Kidney tubule cell (primary cell): ENCODE measurements at regions not wholly inside any gene's neighbourhood (a gene's known extent, or its start where the extent isn't known, plus 50 kb on each side); places are given as distances from the start of the nearest gene placed in this dataset.

Experiments
- DNase-seq: peaks from one replicate; pipeline ENCODE4 v3.0.0-alpha.2; 2018; ENCODE audit warnings: low spot score

DNA sequence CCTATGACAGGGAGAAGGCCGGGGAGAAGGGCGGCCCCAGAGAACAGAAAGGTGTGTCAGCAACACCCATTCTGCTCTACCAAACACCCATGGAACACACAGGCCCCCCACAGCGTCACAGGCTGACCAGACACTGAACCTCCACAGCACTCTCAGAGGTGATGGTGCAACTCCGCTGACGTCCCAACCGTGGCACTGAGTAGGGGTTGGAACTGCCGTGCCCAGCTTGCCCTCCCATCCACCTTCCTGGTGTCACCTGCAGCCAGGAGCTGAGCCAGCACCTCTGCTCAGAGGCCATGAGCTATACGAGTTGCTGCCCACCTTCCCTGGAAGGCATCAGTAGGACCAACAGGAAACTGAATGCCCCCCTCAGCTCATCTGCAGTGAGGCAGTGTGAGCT is 412.9 kb upstream of the SALL3 start:
- no peak for DNase-seq

DNA sequence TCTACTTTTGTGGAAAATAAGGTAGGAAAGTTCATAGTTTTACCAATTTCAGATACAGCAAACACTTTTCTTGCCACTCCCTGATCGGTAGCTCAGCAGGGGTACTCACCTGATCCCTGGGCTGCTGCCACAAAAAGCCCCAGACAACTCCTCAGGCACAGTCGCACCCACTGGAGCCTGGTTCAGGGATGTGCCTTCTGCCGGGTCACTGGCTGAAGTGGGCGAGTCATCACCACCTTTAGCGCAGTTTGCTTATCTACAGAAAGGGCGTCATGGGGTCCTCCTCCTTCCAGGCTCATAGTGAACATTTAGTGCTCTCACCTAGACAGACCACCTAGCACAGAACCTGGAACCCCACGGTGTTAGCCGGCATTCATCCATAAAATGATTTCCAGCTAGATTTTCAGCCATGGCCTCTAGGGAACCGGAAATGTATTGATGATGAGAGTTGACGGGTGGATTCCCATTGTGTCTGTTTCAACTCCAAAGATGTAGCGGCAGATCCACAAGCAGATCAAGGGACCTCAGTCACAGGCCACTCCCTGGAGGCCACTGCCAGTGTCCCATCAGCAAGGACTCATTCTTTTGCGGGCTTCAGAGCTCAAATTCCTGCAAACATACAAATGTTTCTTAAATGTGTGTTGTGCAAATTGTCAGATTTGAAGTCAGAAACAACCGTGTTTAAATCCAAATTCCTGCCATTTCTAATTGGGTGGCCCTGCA is 408.4 kb upstream of the SALL3 start:
- no peak for DNase-seq

DNA sequence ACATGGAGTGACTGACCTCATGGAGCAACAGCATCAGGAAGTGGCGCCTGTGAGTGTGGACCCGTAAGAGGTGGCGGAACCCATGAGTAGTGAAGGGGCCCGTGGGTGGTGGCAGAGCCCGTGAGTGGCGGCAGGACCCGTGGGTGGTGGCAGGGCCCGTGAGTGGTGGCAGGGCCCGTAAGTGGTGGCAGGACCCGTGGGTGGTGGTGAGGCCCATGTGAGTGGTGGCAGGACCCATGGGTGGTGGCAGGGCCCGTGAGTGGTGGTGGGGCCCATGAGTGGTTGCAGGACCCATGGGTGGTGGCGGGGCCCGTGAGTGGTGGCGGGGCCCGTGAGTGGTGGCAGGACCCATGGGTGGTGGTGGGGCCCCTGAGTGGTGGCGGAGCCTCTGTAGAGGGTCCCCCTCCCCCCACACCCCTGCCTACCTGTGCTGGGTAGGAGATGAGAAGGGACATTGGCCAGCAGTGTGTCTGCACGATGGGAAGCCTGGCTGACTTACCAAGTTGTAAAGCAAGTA is 407.7 kb upstream of the SALL3 start:
- no peak for DNase-seq

DNA sequence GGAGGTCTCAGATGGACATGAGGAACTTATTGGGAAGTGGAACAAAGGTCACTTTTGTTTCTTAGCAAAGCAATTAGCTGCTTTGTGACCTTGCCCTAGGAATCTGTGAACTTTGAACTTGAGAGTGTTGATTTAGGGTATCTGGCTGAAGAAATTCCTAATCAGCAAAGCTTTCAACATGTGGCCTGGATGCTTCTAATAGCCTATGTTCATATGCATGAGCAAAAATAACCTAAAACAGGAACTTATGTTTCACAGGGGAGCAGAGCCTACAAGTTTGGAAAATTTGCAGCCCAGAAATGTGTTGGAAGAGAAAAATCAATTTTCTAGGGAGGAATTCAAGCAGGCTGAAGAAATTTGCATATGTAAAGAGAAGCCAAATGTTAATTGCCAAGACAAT is 405.8 kb upstream of the SALL3 start:
- no peak for DNase-seq

DNA sequence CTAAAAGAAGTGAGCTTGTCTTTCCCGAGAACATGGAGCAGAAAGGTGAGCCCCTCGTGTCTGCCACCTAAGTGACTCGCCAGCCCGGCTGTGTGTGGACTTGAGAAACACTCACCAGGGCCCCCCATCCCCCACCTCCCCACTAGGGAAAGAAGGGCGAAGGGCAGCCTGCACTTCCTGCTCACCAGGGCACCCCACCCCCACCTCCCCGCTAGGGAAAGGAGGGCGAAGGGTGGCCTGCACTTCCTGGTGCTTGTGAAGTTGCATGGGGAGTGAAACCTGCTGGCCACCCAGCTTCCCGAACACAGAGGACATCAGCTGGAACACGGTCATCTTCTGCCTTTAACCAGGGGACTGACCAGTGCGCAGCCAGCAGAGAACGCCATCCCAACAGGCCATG is 402.7 kb upstream of the SALL3 start:
- DNase-seq, result no peak

DNA sequence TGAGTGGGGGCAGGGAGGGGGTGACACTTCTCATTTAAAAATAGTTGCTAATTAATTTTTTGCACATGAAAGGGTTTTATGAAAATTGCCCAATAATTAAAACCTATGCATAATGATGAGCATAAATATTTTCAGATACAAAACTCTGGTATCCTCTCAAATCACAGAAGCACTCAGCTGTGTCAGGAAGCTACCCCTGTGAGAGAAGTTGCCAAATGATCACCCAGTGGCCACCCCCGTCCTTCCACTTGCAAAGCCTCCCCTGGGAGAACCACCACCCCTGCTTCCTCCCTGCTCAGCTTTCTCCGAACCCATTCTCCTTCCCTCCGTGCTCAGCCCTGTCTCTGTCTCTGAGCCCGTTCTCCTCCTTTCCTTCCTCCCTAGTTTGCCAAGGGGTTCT is 400.2 kb upstream of the SALL3 start:
- no peak for DNase-seq

DNA sequence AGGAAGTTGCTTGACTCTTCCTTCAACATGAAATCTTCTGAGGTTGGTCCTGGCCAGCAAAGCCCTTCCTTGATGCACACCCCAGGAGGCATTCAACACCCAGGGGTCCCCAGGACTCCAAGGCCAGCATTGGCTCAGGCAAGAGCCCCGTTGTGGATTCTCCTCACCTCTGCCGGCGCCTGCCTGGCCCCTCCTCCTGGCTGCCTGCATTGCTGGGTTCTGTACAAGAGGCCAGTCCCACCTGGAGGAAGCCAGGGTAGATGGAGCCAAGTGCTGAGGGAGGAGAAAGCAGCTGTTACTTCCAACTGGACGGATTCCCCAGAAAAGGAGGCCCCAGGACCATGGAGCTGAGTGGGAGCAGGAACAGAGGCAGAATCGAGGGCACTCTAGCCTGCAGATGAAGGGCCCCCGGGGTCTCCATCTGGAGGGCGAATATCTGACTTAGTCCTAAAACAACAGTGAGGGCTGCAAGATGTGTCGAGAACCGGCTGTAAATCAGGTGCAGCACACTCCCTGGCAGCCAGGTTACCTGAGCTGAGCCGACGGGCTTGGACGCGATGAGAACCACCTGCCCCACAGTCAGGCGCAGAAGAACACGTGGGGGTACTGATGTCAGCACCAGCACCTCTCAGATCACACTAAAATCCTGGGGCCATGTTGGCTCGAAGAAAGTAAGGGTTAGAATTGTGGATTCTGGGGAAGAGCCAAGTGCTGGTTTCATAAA is 399.6 kb upstream of the SALL3 start:
- DNase-seq, result no peak

DNA sequence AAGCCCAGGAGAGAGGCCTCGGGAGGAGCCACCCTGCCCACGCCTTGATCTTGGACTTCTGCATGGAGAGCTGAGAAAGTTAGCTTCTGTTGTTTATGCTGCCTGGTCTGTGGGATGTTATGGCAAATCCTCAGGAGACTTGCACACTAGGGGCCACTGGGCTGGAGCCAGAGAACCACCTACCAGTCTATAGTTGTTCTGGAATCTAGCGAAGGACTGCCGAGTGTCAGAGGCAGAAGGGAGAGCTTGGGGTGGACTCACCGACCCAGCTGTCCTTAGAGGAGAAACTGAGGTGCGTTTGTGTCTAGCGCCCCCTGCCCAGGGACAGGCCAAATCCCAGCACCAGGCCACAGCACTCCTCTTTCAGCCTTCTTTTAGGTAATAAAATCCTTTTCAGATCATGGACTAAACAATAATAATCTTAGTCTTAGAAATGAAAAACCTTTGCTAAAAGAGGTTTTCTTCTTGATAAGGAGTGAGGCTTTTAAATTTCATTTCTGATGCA is 398.7 kb upstream of the SALL3 start:
- no peak for DNase-seq

DNA sequence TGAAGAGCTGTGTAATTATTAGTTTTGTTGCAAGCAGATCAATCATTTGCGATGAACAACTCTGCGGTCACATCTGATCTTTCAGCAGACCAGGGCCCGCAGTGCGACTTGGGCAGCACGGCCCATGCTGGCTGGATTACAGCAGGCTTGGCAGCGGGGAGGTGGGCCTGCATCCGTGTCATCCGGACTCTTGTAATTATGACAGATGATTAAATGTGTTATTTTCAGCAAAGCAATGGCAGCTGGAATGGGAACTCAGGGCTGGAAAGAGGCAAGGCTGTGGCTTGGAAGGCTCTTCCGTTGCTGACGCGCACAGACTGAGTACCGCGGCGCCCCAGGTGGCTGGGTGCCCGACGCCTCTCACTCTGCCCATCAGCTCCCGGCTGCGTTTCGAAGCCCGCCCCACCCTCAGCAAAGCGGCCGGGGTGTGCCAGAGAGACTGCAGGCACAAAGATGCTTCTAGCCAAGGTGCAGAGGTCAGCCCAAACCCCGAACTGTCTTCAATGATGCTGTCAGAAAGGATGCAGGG is 397.4 kb upstream of the SALL3 start:
- no peak for DNase-seq

DNA sequence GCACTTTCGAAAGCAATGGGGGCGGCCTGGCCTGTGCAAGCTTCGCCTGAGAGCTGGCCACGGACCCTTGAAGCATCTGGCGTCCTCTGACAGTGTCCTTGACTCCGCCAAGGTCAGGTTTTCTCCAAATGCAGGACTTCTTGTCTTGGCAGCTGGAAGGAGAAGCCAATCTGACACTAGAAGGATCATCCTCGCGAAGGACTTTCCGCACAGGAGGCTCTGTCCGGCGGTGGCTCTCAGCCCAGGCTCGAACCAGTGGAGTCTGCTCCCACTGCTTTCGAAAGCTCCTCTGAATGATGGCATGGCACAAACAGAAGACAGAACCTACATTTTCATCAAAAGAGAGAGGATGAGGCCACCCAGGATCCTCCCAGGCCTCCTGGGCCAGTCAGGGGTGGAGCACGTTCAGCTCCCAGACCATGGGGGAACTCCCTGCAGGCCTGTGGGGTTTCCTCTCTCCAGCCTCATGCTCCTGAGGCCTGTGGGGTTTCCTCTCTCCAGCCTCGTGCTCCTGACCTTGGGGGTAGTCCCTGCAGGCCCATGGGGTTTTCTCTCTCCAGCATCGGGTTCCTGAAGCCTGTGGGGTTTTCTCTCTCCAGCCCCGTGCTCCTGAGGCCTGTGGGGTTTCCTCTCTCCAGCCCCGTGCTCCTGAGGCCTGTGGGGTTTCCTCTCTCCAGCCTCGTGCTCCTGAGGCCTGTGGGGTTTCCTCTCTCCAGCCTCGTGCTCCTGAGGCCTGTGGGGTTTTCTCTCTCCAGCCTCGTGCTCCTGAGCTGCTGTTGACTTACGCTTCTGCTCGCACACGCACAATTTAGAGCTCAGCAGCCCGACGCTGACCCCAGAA is 396.5 kb upstream of the SALL3 start:
- no peak for DNase-seq

DNA sequence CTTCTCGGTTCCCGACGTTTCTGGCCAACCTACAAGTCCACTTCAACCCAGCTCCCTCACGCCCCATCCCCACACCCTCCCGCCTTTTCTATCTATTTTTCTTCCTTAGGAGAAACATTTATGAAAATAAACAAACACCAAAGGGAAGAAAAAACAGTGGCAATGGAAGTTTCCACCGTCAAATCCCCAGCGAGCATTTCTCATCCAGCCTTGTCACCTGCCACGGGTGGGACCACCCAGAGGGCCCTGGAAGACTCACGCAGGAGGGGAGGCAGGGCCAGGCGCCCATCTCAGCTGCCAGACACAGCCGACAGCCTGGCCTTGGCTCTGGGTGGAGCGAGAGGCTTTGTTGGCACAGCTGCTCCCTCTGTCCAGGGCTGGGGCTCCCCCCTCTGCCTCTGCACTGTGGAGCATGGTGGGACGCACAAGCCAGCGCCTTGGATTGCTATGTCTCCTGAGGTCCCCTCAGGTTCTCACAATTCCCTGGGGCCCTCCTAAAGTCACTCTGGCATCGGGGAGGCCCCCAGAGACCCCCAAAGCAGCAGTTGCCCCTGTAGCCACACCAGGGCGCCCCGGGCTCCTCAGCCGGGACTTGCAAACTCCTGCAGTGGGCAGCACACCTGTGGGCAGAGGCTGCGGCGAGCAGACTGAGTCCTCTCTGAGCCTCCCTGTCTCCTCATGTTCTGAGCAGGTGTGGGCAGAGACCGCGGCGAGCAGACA is 395.7 kb upstream of the SALL3 start:
- no peak for DNase-seq

DNA sequence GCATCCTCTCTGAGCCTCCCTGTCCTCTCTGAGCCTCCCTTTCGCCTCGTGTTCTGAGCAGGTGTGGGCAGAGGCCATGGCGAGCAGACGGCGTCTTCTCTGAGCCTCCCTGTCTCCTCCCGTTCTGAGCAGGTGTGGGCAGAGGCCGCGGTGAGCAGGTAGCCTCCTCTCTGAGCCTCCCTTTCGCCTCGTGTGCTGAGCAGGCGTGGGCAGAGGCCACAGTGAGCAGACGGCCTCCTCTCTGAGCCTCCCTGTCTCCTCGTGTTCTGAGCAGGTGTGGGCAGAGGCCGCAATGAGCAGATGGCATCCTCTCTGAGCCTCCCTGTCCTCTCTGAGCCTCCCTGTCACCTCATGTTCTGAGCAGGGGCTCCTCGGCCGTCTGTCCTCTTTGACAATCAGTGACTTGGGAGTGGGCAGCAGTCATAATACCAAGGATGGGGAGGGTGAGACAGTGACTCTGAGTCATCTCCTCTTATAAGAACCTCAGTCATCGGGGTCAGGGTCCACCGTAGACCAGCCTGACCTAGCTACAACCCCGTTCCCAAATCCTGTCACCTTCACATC is 395.1 kb upstream of the SALL3 start:
- DNase-seq, result no peak

DNA sequence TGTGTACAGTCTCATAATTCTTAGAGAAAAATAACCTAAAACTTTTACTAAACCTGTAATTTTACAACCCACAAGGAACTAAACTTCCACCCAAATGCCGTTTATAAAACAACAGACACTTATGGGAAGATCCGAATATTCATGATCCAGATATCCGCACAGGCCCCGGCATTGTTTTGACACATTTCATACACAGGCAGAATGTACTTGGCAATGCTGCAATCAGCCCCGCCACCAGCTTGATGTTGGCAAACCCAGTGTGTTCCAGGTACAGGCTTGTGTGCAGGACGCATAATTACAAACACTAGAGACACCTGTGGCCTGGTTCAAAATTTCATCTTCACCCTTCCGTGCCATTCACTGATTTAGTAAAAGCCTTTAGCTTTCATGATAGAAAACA is 393.0 kb upstream of the SALL3 start:
- DNase-seq, result no peak

DNA sequence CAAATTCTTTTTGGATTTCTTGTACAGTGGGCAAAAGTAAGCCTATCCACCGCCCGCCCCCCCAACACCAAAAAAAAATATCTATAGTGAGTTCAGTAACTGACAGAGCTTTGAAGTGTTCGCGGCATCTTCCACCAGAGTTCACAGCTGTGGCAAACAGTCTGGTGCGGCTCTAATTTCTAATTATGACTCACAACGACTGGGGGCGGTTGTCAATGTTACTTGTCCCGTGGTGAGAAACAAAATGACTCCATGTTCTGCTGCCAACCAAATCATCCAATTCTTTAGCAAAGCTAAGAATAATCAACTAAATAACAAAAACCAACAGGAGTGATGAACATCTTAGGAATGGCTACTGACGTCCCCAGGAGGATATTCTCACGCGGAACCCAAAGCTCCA is 392.5 kb upstream of the SALL3 start:
- no peak for DNase-seq

DNA sequence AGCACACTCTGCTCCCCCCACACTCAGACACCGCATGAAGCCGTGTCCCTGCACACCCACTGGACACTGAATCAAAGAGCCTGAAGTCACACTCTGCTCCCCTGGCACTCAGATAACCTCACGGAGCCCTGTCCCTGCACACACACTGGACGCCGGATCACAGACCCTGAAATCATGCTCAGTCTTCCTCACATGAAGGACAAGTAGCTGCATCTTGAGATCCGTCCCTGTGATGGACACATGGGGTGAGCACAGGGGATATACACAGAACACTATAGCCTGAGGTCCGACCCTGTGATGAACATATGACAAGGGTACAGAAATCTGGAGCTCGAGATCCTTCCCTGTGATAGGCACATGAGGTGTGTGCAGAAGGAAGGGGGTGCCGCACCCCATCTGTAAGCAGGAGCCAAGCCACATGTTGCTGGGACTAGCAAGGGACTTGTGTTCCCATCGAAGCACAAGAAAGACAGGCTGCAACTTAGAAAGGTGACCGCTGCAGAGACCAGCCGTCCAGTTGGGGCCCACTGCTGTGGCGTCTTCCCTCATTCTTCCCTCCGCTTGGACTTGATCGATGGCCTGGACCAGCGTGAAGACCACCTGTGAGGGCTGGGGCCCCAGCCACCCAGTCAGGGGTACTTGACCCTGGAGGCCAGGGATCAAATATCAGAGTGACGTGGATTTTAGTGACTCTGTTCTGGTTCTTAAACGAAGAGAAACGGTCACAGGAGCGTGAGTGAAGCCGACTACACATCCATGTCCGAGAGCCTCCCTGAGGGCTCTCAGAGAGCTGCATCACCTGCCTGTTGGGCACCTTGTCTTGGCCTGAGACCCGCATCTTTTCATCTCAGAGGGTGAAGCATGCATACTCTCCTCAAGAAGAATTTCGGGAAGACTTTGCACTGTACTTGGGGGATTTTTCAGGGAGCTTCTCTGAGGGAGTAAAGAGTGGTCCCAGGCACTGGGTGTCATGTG is 391.7 kb upstream of the SALL3 start:
- no peak for DNase-seq

DNA sequence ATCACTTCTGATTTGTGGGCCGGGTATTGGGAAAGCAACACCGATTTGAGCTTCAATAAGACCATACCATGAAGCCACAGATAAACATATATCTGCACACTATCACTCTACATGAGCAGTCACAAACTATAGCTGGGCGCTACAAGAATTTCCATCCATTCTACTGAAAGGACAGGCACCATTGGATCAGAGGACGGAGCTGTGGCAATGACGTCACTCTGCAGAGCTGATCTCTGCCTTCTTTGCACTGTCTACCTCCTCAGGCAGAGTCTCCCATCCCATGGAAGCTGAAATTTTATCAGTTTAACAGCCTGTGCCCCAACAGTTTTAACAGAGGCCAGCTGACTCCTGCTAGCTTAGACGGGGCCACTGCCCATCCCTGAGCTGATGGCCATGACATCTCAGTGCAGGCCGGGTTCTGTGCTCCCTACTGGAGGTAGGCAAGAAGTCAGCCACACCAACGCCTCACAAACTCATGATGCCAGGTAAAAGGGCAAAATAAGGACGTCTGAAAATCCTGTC is 389.6 kb upstream of the SALL3 start:
- DNase-seq, result no peak

DNA sequence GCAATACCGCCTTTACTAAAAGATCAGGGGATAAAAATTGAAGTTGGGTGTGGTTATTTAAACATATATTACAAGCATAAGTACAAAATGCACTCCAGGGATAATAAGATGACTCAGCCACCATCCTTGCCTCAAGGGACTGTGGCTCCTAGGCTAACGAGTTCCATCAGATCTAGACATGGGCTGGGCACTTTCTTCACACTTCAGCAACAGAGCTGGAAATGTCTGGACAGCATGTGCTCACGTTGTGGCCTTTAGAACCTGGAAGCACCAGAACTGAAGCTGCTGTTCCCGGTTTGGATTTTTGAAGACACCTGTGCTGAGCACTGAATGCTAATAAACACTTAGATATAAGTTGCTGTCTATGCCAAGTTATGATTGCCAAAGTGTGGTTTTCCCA is 384.2 kb upstream of the SALL3 start:
- DNase-seq, result no peak

DNA sequence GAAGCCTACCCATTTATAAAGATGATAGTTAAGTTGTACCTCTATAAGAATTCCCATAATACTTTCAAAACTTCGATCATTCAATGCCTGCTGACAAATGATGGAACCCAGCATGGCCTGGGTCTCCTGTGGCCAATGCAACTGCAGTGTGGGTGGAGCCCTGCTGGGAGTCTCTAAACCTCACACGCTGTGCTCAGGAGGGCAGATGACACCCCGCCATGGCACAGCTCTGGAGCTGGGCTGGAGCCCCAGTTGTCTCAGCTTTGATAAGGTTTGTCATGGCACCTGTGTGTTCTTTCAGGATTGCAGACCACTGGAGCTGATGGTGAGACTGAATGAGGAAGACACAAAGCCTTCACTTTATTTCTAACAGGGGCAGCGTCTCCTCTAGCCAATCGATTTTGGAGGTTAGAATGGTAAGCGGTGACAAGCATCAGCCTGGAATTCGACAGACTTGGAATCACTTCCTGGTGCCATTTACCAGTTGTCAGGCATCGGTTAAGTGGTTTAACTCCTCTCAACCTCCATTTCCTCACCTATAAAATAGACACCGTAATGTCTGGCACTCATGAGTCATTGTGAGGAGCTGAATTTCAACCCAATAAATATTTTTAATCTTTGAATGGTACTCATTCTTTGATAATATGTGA is 383.6 kb upstream of the SALL3 start:
- DNase-seq, result no peak

DNA sequence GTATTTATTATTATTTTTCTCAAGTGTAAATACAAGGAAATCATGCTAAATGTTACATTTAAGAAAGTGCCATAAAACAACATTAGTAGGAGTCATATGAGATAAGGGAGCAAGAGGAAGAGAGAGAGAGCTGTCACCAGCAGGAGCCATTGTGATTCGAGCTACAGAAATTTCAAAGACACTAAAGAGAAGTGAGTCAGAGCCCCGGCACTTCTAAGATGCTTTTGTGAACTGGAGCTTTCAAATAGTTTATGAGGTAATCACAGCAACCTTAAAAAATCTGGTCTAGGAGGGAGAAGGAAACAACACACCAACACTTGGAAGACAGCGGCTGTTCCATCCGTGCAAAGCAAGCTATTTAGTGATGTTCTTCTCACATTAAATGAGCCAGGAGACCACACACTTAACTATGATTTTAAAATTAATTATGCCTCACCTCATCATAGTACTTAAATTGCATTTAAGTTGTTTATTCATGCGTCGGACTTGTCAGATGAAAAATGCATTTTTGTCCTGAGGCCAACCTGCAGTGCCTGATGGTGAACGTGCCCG is 382.7 kb upstream of the SALL3 start:
- peak; percentile 44 for DNase-seq
